Activated effector memory CD4-positive, alpha-beta T cell treated with anti-CD3 and anti-CD28 coated beads, Interleukin-2, amount 50 U/mL, for 16 hours (primary cell): ENCODE measurements at regions not wholly inside any gene's neighbourhood (a gene's known extent, or its start where the extent isn't known, plus 50 kb on each side); places are given as distances from the start of the nearest gene placed in this dataset.
A peak's percentile ranks its signal among the peaks of the same experiment; 100 is the strongest.
"Not testable (repeated sequence)": the region's sequence is repeated elsewhere in the genome, so short reads cannot be mapped to it uniquely, and the experiment has no call there.

Experiments used
- DNase-seq: peaks from one replicate; pipeline ENCODE4 v3.0.0-alpha.2; 2020

GRCh38 chr14:46147452-46147851 is 504.1 kb downstream of the RPL10L start:
- no peak for DNase-seq

GRCh38 chr14:46147024-46147423 is 504.6 kb downstream of the RPL10L start:
- DNase-seq = no peak

- no peak for DNase-seq
These were observed 511.1 kb downstream of the RPL10L start for GRCh38 chr14:46140445-46140844.

- DNase-seq = no peak
These were observed 511.9 kb downstream of the RPL10L start for GRCh38 chr14:46139649-46140048.

- DNase-seq = no peak
These were observed 513.8 kb downstream of the RPL10L start for GRCh38 chr14:46137786-46138185.

- DNase-seq = no peak
These were observed 515.1 kb downstream of the RPL10L start for GRCh38 chr14:46136456-46136855.

GRCh38 chr14:46108228-46108627 is 543.4 kb downstream of the RPL10L start:
- peak; percentile 38 for DNase-seq

- DNase-seq = not testable (repeated sequence)
These were observed 550.7 kb downstream of the RPL10L start for GRCh38 chr14:46100901-46101300.

- no peak for DNase-seq
These were observed 559.8 kb downstream of the RPL10L start for GRCh38 chr14:46091819-46092218.

GRCh38 chr14:46087604-46088003 is 564.0 kb downstream of the RPL10L start:
- no peak for DNase-seq

GRCh38 chr14:46074061-46074460 is 577.5 kb downstream of the RPL10L start:
- no peak for DNase-seq

- DNase-seq = no peak
These were observed 587.7 kb downstream of the RPL10L start for GRCh38 chr14:46063872-46064271.

- DNase-seq = no peak
These were observed 592.5 kb downstream of the RPL10L start for GRCh38 chr14:46058964-46059563.

GRCh38 chr14:46057799-46058198 is 593.8 kb downstream of the RPL10L start:
- DNase-seq = no peak

- DNase-seq = no peak
These were observed 597.1 kb downstream of the RPL10L start for GRCh38 chr14:46054526-46054925.

- DNase-seq = no peak
These were observed 598.4 kb downstream of the RPL10L start for GRCh38 chr14:46053221-46053620.

- DNase-seq = no peak
These were observed 599.8 kb downstream of the RPL10L start for GRCh38 chr14:46051796-46052195.

GRCh38 chr14:46048127-46048526 is 603.5 kb downstream of the RPL10L start:
- DNase-seq = no peak

- no peak for DNase-seq
These were observed 615.5 kb downstream of the RPL10L start for GRCh38 chr14:46036099-46036498.

- DNase-seq = no peak
These were observed 617.3 kb downstream of the RPL10L start for GRCh38 chr14:46034305-46034704.

GRCh38 chr14:46018846-46019420 is 632.6 kb downstream of the RPL10L start:
- DNase-seq = no peak

- no peak for DNase-seq
These were observed 643.2 kb downstream of the RPL10L start for GRCh38 chr14:46008348-46008747.

GRCh38 chr14:45998554-45998953 is 653.0 kb downstream of the RPL10L start:
- no peak for DNase-seq

- DNase-seq = no peak
These were observed 661.3 kb downstream of the RPL10L start for GRCh38 chr14:45990252-45990651.

GRCh38 chr14:45976001-45976400 is 675.6 kb downstream of the RPL10L start:
- no peak for DNase-seq
